NCI-H1436 treated with DMSO at 0.1 percent for 48 hours (cell line): ENCODE measurements at regions not wholly inside any gene's neighbourhood (a gene's known extent, or its start where the extent isn't known, plus 50 kb on each side); places are given as distances from the start of the nearest gene placed in this dataset.
"Not testable (repeated sequence)": the region's sequence is repeated elsewhere in the genome, so short reads cannot be mapped to it uniquely, and the experiment has no call there.

Source experiments
- DNase-seq: peaks from one replicate; lab custom pipeline; 2025; lab: John Stamatoyannopoulos, UW

DNA sequence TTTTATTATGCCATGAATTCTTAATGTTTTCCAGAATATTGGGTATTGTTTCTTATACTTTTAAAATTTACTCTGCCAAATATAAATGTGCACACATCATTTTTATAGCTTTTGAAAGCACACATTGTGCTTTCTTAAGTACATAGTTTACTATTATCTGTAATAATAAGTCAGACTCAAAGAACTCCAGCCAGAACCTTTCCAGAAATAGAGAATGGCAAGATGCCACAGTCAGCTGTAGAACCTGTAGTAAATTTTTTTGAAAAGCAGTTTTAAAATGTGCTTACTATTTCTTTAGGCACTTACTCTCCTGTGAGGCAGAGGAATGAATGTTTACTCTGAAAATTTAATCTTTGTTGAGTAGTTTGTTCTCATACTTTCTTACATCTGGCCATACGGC lies 1287.1 kb downstream of the PCDH9 start:
- DNase-seq: no peak

DNA sequence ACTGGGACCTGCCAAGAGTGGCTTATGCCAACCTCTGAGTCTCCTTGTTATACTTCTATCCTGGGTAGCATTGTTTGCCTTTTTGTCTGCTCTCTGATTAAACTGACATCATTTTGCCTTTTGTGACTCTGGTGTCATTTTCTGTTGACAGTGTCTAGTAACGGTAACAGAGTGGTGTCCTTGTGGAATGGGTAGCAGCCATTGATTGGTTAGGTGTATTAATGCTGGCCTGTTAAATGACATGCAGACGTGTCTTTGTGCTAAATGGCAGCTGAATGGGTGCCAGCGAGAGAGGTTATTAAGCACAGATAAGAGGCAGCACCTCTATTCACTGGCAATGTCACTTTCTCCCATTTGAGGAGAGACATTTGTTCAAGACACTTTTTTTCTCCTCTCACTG lies 1289.4 kb downstream of the PCDH9 start:
- DNase-seq: no peak

DNA sequence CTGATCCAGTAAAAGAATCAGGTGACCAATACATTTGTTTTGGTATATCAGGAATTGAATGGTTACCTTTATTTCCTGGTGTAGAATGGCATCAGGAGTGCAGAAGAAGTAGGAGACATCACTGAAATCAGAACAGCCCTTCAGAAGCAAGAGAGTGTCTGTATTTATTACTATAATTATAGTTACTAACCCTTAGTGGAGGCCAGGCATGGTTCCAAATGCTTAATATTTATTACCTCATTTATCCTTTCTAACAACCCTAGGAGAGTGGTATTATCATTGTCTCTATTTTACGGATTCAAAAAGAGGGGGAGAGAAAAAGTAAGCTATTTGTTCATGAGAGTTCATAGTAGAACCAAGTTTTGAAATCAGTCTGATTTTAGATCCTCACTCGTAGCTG lies 1292.9 kb downstream of the PCDH9 start:
- no peak for DNase-seq

- DNase-seq: no peak
Measured at GRCh38 chr13:65936249-65936648, 1293.9 kb downstream of the PCDH9 start.

DNA sequence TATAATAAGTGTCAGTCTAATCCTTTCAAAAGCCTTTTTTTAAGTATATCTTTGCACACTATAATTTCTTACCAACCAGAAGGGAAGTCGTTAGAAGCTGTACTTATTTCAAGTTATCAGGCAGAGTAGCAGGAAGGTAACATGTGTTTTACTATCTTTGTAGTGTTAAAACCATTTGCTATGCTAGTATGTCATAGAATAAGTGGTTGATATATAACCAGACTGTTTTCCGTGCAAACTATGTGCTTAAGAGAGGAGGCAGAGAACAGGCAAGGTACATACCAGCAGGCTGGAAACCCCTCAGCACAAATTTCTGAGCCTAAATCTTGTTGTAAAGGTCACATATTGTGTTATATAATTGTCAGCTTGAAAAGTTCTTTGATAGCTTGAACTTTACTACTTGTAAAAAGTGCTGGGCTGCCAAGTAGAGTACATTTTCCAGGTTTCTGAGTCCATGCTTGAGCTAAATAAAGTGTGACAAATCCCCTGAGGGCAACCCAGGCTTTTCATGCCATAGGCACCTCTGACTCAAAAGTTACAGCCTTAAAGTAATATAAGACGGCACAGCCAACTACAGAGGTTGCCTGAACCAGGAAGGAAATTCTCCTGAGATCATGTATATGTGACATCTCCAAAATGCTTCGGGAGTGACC lies 1297.4 kb downstream of the PCDH9 start:
- no peak for DNase-seq

DNA sequence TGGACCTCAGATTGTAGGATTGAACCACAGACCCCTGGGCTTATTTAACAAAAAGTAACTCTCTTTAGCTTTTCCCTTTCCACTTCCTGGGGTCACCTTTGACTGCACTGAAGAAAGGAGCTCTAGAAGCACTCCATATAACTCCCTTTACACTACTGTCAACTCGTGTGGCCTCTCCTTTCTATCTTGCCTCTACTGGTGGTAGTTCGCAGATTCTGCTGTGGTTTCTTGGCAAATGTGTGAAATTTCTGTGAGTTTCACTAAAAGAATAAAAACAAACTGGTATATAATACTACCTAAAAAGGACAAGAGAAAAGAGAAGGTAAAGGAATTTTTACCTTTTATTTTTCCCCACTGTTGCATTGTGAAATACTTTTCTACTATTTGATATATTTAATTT lies 1298.1 kb downstream of the PCDH9 start:
- no peak for DNase-seq

DNA sequence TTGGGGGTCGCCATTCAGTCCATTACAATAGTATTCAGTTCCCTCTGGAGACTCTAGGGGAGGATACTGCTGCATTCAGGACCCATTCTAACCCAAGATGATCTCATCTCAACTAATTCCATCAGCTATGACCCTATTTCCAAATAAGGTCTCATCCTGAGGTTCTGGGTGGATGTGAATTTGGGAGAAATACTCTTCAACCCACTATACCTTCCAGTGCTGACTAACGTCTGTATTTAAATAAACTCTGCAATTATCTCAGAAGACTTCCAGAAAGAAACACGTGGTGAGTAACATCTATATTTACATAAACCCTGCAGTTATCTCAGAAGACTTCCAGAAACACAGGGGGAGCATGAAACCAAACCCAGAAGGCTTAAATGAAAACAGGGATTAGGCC lies 1300.7 kb downstream of the PCDH9 start:
- DNase-seq: no peak

- DNase-seq: no peak
Measured at GRCh38 chr13:65926750-65927171, 1303.4 kb downstream of the PCDH9 start.

- DNase-seq: not testable (repeated sequence)
Measured at GRCh38 chr13:65922846-65923245, 1307.3 kb downstream of the PCDH9 start.

DNA sequence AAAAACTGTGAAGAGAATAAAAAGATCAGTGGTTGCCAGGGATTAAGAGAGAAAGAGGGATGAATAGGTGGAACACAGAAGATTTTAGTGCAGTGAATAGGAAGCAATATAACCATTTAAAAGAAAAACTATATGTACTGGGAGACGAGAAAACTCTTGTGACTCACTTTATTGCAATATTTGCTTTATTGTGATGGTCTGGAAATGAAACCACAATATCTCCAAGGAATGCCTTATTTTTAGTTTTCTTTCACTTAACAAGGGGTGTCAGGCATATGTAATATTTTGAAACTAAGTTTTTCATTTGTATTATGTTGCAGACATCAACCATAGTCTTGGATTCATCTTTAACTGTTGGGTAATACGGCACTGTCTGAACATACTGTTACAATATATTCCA lies 1308.2 kb downstream of the PCDH9 start:
- DNase-seq: no peak

- DNase-seq: no peak
Measured at GRCh38 chr13:65917731-65918130, 1312.4 kb downstream of the PCDH9 start.

GRCh38 chr13:65915195-65915594 lies 1314.9 kb downstream of the PCDH9 start:
- no peak for DNase-seq

DNA sequence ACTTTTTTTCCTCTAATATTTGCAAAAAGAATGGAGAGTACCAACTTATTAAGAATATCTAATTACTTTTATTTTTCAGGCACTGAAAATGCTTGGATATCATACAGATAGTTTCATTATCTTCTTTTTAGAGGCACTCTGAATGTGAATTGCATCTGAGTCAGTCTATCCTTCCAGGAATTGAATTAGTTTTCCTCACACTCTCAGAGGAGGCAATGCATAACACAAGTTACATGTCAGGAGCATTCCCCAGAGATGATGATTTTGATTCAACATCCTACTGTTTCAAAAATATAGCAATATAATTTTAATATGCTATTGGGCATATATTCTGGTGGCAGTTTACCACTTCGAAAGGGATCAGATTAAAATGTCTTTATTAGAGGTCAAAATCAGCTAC lies 1315.4 kb downstream of the PCDH9 start:
- no peak for DNase-seq

DNA sequence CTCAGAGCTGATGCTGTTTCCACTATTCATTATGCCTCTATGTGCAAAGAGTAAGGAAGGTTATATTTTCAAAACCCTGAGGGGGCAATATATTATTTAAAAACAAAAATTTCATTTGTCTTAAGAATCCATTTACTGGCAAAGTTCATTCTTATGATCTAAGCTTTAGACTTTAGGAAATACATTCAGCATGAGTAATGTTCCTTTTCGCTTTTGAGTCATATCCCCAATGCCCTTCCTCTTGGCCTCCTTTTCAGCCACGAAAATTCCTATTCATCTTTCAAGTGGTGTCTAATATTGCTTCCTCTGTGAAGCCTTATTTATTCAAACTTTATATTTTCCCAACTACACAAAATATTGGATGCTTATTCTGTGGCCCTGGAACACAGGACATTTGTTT lies 1317.0 kb downstream of the PCDH9 start:
- no peak for DNase-seq

- no peak for DNase-seq
Measured at GRCh38 chr13:65912516-65912915, 1317.6 kb downstream of the PCDH9 start.

DNA sequence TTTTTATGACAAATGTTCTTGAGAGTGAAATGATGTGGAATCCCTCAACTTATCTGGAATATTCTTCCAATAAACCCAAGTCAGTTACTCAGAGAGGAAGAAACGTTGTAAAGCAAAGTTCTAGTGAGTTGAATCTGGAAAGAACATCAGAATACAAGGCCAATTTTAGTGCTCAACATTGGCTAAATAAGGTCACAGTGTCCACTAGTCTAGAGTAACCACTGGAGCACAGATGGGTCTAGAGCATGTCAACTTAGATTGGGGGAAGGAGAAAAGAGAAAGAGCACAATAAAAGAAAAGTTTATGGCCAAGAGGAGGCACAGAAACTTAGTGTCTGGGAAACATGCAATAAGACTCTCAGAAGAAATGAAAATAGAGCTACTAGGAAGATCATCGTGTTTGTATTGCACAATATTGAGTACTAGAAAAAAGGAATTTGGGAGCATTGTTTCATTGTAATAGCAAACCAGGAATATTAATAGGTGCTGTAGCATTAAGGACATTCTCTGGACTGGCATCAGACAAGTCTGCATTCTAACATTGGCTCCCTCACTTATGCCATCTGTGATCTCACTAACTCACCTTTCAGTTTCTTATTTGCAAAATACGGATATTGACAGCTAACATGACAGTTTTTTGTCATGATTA lies 1318.5 kb downstream of the PCDH9 start:
- DNase-seq: no peak

DNA sequence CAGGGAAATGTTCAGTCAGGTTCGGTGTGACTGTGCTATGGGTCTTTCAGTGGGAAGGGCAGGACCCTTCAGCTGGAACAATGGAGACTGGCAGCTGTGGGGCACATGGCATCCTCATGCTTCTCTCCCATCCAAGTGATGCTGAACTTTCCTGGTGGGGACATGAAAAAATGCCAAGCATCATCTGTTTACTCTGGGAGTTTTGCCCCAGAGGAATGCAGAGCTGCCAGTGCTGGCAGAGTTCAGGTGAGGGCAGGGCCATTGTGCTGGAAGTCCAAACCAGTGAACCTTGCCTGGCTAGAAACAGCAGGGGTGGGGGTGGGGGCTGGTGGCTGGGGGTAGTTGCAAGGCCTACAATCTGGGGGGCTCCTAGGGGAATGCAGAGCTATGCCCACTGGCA lies 1320.6 kb downstream of the PCDH9 start:
- DNase-seq: no peak

GRCh38 chr13:65907666-65908525 lies 1322.2 kb downstream of the PCDH9 start:
- DNase-seq: no peak

DNA sequence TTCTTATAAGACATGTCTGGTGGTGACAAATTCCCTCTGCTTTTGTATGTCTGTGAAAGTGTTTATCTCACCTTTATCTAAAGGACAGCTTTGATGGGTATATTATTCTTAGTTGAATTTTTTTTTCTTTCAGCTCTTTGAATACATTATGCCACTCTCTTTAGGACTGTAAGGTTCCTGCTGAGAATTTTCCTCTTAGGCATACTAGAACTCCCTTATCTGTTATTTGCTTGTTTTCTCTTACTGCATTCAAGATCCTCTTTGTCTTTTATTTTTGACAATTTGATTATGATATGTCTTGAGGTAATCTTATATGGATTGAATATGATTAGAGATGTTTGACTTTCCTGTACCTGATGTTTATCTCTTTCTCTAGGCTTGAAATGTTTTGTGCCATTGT lies 1328.4 kb downstream of the PCDH9 start:
- DNase-seq: no peak

DNA sequence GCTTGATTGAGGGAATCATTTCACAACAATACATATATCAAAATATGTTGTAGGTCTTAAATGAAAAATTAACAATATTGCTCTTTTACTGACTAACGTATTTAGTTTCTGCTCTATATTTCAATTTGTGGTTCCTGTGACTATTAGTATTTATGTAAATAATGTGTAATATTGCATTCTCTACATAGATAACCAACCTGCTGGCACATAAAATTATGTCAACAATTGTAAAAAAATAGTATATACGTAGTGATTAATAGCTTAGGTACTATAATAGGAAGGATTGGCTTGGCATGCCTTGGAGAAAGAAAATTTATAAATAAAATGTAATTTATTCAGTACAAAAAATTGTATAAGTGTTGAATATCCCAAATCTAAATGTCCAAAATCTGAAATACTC lies 1336.1 kb downstream of the PCDH9 start:
- DNase-seq: no peak

GRCh38 chr13:65892859-65893258 lies 1337.3 kb downstream of the PCDH9 start:
- no peak for DNase-seq

DNA sequence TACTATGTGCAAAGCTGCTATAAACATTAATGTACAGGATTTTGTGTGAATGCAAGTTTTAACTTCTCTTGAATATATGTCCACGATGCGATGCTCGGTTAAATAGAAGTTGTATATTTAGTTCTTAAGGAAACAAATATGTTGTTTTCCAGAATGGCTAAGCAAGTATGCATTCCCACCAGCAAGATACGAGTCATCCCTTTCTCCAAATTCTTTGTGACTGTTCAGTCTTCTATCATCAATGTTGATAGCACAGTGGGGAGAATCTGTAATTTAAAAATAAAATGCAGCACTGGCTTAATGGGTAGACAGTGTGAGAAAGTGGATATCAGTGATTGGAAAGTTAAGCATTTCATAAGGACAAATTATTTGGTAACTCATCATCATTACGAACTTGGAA lies 1340.8 kb downstream of the PCDH9 start:
- DNase-seq: no peak

DNA sequence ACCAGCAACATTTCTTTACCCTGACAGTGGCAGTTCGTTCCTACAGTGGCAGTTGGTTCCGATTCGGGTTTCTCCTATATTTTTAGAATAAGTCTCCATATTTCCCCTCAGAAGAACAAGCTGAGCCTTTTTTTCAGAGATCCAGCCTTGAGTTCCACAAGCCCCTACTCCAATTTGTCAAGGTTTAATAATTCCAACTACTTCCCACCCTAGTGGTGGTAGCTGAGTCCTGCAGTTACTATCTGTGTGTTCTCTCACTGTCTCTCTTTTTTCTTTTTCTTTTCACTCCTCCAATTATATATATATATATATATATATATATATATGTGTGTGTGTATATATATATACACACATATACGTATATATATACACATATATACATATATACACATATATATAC lies 1347.3 kb downstream of the PCDH9 start:
- no peak for DNase-seq
